ENCODE measurements at regions not wholly inside any gene's neighbourhood (a gene's known extent, or its start where the extent isn't known, plus 50 kb on each side); places are given as distances from the start of the nearest gene placed in this dataset.

GRCh38 chr4:108398316-108398715 lies 222.1 kb upstream of the RPL34 start:
- DNase-seq: no peak

DNA sequence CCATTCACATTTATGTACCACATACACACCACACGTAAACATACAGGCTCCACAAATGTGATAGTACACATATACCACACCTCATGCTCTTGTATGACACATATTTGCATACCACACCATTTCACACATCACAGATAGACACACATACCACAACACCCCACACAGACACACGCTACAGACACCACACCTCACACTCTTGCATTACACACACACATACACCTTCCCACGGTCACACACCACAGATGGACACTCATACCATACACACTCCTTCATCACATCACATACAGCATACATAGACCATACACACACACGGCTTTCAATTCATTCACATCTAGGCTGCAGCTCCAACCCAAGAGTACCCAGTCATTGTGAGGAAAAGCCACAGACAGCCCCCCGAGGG lies 222.5 kb upstream of the RPL34 start:
- no peak for DNase-seq

- DNase-seq: no peak
Observed at GRCh38 chr4:108396900-108397497, 223.4 kb upstream of the RPL34 start.

DNA sequence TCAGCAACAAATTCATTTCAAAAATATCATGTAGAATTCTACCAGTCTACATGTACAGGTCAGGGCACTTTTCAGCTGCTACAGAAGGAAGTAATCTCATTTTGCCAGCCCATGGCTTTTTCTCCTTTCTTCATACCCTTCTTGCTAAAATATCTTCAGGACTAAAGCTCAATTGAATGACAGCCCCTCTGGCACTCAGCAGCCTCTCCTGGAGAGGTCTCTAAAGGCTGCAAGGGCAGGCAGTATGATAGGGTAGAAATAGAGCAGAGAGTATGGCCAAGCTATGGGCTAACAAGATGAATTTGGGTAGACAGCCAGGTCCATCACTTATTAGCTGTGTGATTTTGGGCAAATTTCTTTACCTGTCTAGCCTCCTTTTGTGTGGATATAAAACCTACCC lies 224.6 kb upstream of the RPL34 start:
- DNase-seq: no peak

DNA sequence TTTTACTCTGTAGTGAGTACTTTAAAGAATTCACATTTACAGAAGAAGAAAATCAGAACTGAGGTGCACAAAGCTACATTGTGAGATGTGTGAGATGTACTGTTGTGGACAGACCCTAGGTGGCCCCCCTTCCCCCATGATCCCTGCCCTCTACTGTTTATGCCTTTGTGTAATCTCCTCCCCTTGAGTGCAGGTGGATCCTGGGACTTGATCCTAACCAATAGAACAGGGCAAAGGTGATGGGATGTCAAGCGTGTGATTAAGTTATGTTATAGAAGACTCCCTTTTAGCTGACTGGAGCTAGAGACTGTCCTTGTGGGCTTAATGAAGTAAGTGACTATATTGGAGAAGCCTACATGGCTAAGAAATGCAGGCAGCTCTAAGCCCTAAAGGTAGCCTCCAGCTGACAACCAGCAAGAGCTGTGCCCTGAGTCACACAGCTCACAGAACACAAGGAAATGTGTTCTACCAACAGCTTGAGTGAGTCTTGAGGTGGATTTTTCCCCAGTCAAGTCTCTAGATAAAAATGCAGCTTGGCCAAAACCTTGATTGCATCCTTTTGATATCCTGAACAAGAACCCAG lies 225.2 kb upstream of the LEF1 start:
- no peak for DNase-seq

GRCh38 chr4:108391701-108392455 lies 223.1 kb upstream of the LEF1 start:
- no peak for DNase-seq

GRCh38 chr4:108385076-108385475 lies 216.3 kb upstream of the LEF1 start:
- DNase-seq: no peak

GRCh38 chr4:108384544-108384943 lies 215.8 kb upstream of the LEF1 start:
- no peak for DNase-seq

DNA sequence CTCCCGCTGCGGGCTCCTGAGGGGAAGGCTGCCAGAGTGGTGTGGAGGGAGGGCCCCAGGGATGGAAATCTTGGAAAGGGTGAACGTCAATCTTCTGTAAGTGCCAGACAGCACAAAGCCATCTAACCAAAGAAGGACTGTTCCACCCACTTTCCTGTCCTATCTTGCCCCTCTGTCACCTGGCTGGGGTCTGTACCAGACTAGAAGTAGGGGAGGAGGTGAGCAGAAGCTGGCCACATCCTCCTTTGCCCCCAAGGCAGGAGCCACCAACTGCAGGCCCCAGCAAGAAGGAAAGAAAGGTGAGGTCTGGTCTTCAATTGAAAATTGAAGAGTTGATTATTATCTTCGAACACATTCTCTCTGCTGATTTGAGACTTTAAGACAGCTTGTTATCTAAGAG lies 214.4 kb upstream of the LEF1 start:
- no peak for DNase-seq

- no peak for DNase-seq
Observed at GRCh38 chr4:108382751-108383150, 214.0 kb upstream of the LEF1 start.

DNA sequence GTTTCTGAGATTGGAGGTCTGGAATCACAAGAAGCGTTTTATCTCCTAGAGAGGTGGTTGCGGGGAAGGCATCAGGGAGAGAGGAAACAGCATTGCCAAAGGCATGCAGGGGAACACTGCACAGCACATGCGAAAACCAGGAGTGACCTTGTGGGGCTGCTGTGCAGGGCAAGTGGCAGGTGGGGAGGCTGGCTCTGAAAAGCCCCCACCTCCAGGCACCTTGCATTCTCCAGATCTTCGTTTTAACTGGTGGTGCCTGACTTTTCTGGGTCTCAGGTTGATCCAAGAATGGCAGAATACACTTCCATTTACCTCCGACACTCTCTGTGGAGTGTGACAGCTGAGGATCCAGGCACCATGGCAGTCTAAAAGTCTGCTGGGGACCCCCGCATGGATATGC lies 209.4 kb upstream of the LEF1 start:
- DNase-seq: no peak

DNA sequence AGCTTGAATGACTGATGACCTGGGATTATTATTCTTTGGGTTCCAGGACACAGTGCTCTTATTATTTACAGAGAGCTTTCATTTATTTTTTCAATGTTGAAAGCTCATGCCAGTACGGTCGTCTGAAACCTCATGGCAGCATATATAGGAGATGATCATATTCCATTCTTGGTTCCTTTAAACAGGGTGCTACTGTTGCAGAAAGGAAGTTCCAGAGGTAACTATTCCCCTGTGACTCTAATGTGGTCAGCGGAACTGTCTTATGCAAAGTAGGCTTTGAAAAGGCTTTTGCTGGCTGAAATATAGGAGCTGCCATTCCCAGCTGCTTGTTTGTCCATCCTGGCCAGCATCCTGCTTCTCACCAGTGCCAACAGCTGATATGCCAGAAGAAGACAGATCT lies 208.3 kb upstream of the LEF1 start:
- DNase-seq: no peak

DNA sequence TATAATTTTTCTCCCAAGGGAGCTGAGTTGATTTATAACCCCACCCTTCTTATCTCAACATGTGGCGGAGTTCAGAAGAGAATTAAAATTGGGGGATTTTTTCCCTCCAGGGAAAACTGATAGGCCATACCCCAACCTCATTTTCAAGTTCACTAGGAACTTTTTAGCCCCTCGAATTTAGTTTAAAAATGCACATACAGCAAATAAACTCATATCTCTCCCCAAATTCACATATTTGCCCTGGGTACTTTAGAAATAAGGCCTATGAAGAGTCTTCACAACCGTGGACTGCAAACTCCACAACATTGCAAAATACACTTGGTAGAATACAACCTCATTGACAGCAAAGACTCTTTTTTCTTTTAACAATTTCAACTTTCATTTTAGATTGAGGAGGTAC lies 206.7 kb upstream of the LEF1 start:
- no peak for DNase-seq

DNA sequence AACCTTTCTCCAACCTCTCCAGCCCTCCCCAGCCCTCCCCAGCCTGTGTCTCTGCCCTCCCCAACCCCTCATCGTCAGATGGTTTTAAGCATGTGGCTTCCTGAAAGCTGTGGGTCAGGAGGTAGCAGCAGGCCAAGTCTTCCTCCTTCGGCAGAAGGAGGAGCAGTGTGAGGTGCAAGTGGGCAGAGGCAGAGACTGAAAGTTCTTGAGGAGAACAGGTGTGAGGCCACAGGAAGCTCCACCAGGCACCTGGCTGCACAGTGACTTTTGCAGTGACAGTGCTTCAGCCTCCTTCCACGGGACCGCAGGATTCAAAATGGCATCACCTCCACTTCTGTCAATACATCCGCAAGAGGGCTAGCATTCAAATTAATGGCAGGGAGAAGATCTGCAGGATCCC lies 203.9 kb upstream of the LEF1 start:
- no peak for DNase-seq

GRCh38 chr4:108371282-108371681 lies 202.6 kb upstream of the LEF1 start:
- DNase-seq: no peak

DNA sequence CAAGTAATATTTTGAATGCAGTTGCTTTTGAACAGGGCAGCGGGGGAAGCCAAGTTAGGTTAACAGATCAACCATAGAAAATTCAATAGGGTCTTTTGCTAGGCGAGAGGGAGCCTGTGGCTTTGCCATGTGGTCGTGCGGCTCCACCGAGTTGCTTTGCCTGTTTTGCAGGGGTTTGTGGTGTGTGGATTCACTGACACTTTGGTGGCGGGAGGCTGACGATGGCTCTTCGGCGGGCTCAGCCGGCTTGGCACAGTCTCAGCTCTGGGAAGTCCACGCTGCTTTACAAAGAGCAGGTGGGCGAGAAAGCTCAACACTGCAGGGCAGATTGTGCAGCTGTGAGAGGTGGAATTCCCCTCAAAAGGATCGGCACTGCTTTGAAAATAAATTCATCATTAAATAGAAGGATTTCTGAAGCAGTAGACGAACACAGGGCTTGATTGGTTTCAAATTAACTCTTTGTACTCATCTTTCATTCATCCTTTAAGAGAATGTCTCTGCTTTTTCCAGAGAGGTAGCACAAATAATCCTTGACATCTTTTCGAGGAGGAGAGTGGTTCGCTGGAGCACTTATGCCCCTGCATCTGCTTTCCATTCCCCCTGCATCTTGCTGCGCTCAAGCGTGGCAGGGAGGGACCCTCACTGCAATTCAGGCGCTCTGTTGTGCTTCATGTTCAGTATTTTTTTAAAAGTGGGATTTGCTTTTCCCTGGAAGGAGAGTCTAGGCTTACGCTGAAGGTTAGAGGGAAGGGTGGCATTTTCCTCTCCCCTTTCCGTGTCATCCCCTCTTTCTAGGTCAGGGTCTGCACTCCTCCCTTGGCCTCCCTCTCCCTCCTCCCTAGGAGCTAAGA lies 201.8 kb upstream of the LEF1 start:
- no peak for DNase-seq

GRCh38 chr4:108369035-108369655 lies 200.4 kb upstream of the LEF1 start:
- no peak for DNase-seq

- no peak for DNase-seq
Observed at GRCh38 chr4:108367751-108368150, 199.0 kb upstream of the LEF1 start.

DNA sequence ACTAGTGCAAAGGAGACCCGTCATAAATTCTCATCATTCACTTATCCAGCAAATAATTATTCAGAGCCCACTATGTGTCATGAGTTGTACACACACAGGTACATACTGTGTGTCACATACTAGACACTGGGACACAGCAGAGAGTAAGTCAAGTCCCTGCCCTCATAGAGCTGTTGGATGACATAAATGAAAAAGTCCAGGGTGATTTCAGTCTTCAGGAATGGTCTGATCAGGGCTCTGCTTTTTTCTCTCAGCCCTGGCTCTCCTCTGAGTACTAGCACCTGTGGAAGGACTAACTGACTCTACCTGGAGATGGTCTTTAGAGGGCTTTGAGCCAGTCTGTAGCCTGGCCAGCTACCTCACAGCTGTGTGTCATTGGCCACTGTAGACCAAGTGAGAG lies 198.0 kb upstream of the LEF1 start:
- DNase-seq: no peak

GRCh38 chr4:108365551-108365950 lies 196.8 kb upstream of the LEF1 start:
- no peak for DNase-seq

DNA sequence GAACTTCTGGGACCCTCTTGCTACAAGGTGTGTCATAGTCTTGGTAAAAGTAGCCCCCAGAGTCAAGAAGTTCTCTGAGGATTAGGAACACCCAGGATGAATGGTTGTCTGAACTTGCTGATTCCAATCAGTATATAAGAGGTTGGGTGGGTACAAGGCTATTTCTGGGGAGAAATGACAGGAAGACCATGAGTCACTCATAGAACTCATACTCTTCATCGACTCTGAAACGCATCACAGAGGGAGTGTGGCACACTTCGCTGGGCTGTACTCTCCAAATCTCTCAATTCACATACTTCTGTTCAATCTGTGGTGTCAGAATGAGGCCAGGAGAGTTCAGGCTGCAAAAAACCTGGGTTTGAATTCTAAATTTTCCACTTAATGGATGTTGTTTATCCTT lies 193.2 kb upstream of the LEF1 start:
- DNase-seq: no peak

- no peak for DNase-seq
Observed at GRCh38 chr4:108361446-108361820, 192.7 kb upstream of the LEF1 start.

DNA sequence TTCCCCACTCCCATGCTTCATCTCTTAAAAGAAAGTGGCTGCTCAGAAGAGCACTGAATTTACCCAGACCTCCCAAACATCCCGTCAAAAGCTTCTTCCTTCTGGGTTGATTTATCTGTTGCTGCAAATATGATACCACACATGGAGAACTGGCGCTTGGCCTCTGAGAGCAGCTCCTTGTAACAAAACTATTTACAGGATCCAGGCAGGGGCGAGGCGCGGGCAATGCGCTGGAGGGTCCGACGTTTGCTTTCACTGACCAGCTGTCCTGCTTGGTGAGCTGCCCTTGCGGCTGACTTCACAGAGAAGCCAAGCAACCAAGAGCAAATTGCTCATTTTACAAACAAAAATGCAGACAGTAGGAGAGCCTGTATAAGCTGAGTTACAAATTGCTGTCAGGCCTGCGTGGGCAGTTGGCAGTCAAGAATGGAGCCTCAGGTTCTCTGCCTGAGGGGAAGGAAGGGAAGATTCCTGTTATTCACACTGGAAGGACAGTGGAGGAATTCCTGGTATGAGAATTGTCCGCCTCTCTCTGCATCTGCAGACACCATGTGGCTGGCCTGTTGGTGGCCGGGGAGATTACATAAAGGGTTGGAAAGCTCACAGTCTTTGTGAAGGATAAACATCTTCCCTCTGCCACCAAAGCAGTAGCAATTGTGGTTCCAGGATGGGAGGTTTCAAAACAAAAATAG lies 192.2 kb upstream of the LEF1 start:
- DNase-seq: no peak

All from NCI-H146 (cell line).